T-cell (primary cell): ENCODE measurements at regions not wholly inside any gene's neighbourhood (a gene's known extent, or its start where the extent isn't known, plus 50 kb on each side); places are given as distances from the start of the nearest gene placed in this dataset.
"Not testable (repeated sequence)": the region's sequence is repeated elsewhere in the genome, so short reads cannot be mapped to it uniquely, and the experiment has no call there.

Experiments
- ATAC-seq, 4 experiments: fragments of 200-7000 bp in 3 of 4; fragments of 150-1000 bp in 1 of 4; cut with Tn5 transposase; replicated peaks in 1 of 4; 1 replicate in 3 of 4; 2 replicates in 1 of 4; pipeline ENCODE4 v1.10.0; 2021; ENCODE audit warnings: moderate library complexity in 3 of 4, mild to moderate bottlenecking in 2 of 4, moderate number of reproducible peaks in 1 of 4
- CTCF ChIA-PET, 2 donors: fragments of 300-600 bp; sonication (Branson Sonifier 250); formaldehyde crosslinking; loops; one replicate each; lab custom pipeline; 2022; ENCODE audit warnings: antibody characterized with exemption in 2 of 2; lab: Charles Lee
- POLR2A ChIA-PET, 2 donors: fragments of 300-600 bp; sonication (Branson Sonifier 250); formaldehyde crosslinking; loops; one replicate each; lab custom pipeline; 2022; ENCODE audit warnings: antibody characterized with exemption in 2 of 2; lab: Charles Lee
- DNase-seq, 35 experiments: peaks; one replicate each; pipeline versions ENCODE4 v3.0.0 to v3.0.0-alpha.2; 2013 to 2023
- H3K27ac ChIP-seq: one replicate; pipeline ENCODE4 v1.5.1; 2013; ENCODE audit warnings: low read length
- H3K27me3 ChIP-seq, 2 experiments: replicated peaks in 1 of 2; 1 replicate in 1 of 2; 2 replicates in 1 of 2; pipeline versions ENCODE4 v1.6.1 to v1.7.0; 2013; ENCODE audit warnings: low read length in 1 of 2, mixed read lengths in 1 of 2; ENCODE audit not compliant: control insufficient read depth in 2 of 2, insufficient read depth in 2 of 2; ENCODE audit errors: extremely low read depth in 1 of 2
- H3K36me3 ChIP-seq, 2 donors: 1 replicate in 1 of 2; 2 replicates in 1 of 2; pipeline versions ENCODE4 v1.6.1 to v1.7.0; 2013; ENCODE audit warnings: low read length in 1 of 2; ENCODE audit not compliant: control insufficient read depth in 2 of 2, insufficient read depth in 1 of 2; ENCODE audit errors: extremely low read depth in 1 of 2
- H3K4me1 ChIP-seq, 2 experiments: 1 replicate in 1 of 2; 2 replicates in 1 of 2; pipeline versions ENCODE4 v1.6.1 to v1.7.0; 2013; ENCODE audit warnings: low read length in 2 of 2, mixed read lengths in 1 of 2; ENCODE audit not compliant: insufficient read depth in 2 of 2, control insufficient read depth in 1 of 2; ENCODE audit errors: extremely low read depth in 1 of 2
- H3K4me3 ChIP-seq, 2 donors: 1 replicate in 1 of 2; 2 replicates in 1 of 2; pipeline versions ENCODE4 v1.5.1 to v1.7.0; 2013; ENCODE audit warnings: mild to moderate bottlenecking in 2 of 2, low read length in 1 of 2, moderate library complexity in 1 of 2; ENCODE audit not compliant: control insufficient read depth in 1 of 2; ENCODE audit errors: extremely low read depth in 1 of 2
- H3K9me3 ChIP-seq: 2 replicates; pipeline ENCODE4 v1.7.0; 2013
- H3K27ac Mint-ChIP-seq, 2 donors: one replicate each; pipeline ENCODE4 v1.8.0; 2020 to 2021; ENCODE audit warnings: mild to moderate bottlenecking in 2 of 2, mixed read lengths in 2 of 2
- H3K27me3 Mint-ChIP-seq, 2 donors: one replicate each; pipeline ENCODE4 v1.8.0; 2021 to 2022; ENCODE audit warnings: mixed read lengths in 2 of 2
- H3K36me3 Mint-ChIP-seq: one replicate; pipeline ENCODE4 v1.8.0; 2021; ENCODE audit warnings: mixed read lengths
- H3K4me1 Mint-ChIP-seq, 3 donors: one replicate each; pipeline ENCODE4 v1.8.0; 2020 to 2022; ENCODE audit warnings: mixed read lengths in 3 of 3, mild to moderate bottlenecking in 1 of 3
- H3K4me3 Mint-ChIP-seq, 3 donors: one replicate each; pipeline ENCODE4 v1.8.0; 2020 to 2022; ENCODE audit warnings: mild to moderate bottlenecking in 3 of 3, mixed read lengths in 3 of 3, moderate library complexity in 3 of 3
- H3K9me3 Mint-ChIP-seq, 3 donors: one replicate each; pipeline ENCODE4 v1.8.0; 2020 to 2022; ENCODE audit warnings: mixed read lengths in 3 of 3
- WGBS: methylation state at CpG from one replicate; pipeline ENCODE4 v1.1.5; 2013; ENCODE audit warnings: missing lambda C conversion rate; ENCODE audit not compliant: insufficient coverage; 5-methylcytosine and 5-hydroxymethylcytosine counted together

DNA sequence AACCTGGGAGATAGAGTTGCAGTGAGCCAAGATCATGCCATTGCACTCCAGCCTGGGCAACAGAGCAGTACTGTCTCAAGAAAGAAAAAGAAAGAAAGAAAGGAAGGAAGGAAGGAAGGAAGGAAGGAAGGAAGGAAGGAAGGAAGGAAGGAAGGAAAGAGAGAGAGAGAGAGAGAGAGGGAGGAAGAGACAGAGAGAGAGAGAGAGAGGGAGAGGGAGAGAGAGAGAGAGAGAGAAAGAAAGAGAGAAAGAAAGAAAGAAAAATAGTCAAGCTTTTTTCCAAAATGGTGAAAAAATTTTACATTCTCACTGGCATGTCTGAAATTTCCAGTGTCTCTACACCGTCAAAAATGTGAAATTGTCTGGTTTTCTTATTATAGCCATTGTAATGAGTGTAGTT lies 138.9 kb downstream of the OR13H1 start:
- H3K27me3 Mint-ChIP-seq, DNase-seq, H3K36me3 Mint-ChIP-seq, H3K4me1 Mint-ChIP-seq, H3K9me3 Mint-ChIP-seq, H3K9me3 ChIP-seq, H3K36me3 ChIP-seq, H3K4me3 Mint-ChIP-seq, CTCF ChIA-PET, H3K27ac ChIP-seq, H3K4me1 ChIP-seq, H3K27ac Mint-ChIP-seq, ATAC-seq, H3K27me3 ChIP-seq, H3K4me3 ChIP-seq: not testable (repeated sequence)
- WGBS: no CpG with 5 or more reads among the region's 1 CpG
- POLR2A ChIA-PET: interaction anchor here in 1 of 2 donors (0.7 kb wide), 1 partner anchor 35 kb away, joined by 6 read pairs; no protein-coding TSS in a partner anchor

DNA sequence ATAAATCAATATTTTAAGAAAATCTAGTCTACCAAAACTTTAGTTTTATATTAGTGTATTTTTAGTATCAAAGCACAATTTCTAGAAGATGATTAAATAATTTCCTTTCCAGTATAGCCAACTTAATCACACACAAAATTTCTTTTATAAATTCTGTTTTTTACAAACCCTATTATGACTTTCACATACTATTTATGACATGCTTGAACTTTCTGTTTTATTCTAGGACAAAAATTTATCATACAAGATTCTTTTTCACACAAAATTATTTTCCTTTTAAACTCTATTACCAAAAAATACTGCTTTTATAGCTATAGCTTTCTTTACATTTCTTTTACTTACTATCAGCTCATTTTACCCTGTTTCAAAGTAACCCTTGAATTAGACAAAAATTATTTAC lies 149.5 kb downstream of the OR13H1 start:
- CTCF ChIA-PET: no interaction called here
- no peak overlapping the region for H3K27ac Mint-ChIP-seq
- no peak overlapping the region for H3K4me3 ChIP-seq
- no peaks in the 10 kb centered on the region for H3K9me3 ChIP-seq
- ATAC-seq: no peak
- POLR2A ChIA-PET: no interaction called here
- H3K4me3 Mint-ChIP-seq: no peak overlapping the region
- no peaks in the 10 kb centered on the region for H3K36me3 ChIP-seq
- H3K4me1 ChIP-seq: no peaks in the 10 kb centered on the region
- peaks cover 0 to 27% of the 10 kb centered on the region in 2 donors for H3K27me3 Mint-ChIP-seq
- H3K9me3 Mint-ChIP-seq: no peaks in the 10 kb centered on the region
- H3K4me1 Mint-ChIP-seq: no peaks in the 10 kb centered on the region
- DNase-seq: no peak
- H3K27me3 ChIP-seq: no peaks in the 10 kb centered on the region
- H3K36me3 Mint-ChIP-seq: no peaks in the 10 kb centered on the region
- no peak overlapping the region for H3K27ac ChIP-seq

DNA sequence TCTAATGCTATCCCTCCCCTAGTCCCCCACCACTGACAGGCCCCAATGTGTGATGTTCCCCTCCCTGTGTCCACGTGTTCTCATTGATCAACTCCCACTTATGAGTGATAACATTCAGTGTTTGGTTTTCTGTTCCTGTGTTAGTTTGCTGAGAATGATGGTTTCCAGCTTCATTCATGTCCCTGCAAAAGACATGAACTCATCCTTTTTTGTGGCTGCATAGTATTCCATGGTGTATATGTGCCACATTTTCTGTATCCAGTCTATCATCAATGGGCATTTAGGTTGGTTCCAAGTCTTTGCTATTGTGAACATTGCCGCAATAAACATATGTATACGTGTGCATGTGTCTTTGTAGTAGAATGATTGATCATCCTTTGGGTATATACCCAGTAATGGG lies 153.1 kb downstream of the OR13H1 start:
- H3K27ac ChIP-seq, CTCF ChIA-PET, POLR2A ChIA-PET, H3K36me3 Mint-ChIP-seq, H3K4me3 Mint-ChIP-seq, H3K36me3 ChIP-seq, H3K9me3 Mint-ChIP-seq, ATAC-seq, H3K27me3 ChIP-seq, H3K4me1 Mint-ChIP-seq, H3K27ac Mint-ChIP-seq, H3K4me3 ChIP-seq, H3K4me1 ChIP-seq, DNase-seq, H3K9me3 ChIP-seq: not testable (repeated sequence)
- H3K27me3 Mint-ChIP-seq: peaks cover 0 to 19% of the 10 kb centered on the region in 2 donors
- WGBS: no CpG with 5 or more reads among the region's 3 CpGs

DNA sequence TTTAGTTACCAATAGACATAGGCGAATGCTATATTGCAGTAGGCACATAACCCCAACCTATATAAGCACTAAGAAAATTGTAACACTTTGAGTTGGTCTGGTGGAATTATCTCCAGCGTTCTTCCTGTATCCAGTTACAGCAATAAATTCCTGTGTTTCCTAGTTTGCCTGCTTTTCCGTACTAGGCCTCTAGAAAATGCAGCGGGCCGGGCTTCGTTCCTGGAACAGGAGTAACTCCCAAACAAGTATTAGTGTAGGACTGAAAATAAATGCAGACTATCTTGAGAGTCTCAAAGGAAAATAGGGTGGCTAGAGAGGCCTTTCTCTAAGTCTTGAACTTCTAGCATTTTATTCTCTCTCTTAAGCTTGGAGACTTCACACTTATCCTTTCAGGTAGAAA lies 159.8 kb downstream of the OR13H1 start:
- Histone ChIP-seq H3K4me1 (peaks cover 0 to 3% of the 10 kb centered on the region in 2 experiments), H3K4me3 (no peak overlapping the region), H3K9me3 (no peaks in the 10 kb centered on the region), H3K27ac (no peak overlapping the region), H3K27me3 (peaks cover 0 to 9% of the 10 kb centered on the region in 2 experiments), H3K36me3 (peaks cover 0 to 2% of the 10 kb centered on the region in 2 donors)
- CTCF ChIA-PET: no interaction called here
- H3K36me3 Mint-ChIP-seq: no peaks in the 10 kb centered on the region
- peak overlapping the region in 1 of 2 donors; percentile 94 for H3K27ac Mint-ChIP-seq
- peaks cover 0 to 2% of the 10 kb centered on the region in 2 donors for H3K27me3 Mint-ChIP-seq
- POLR2A ChIA-PET: no interaction called here
- peak overlapping the region in 2 of 3 donors; percentile 83 to 93 for H3K4me3 Mint-ChIP-seq
- no peak for DNase-seq
- ATAC-seq: no peak
- H3K9me3 Mint-ChIP-seq: no peaks in the 10 kb centered on the region
- no CpG with 5 or more reads among the region's 6 CpGs for WGBS
- H3K4me1 Mint-ChIP-seq: peaks cover 0 to 12% (median 0%) of the 10 kb centered on the region in 3 donors

DNA sequence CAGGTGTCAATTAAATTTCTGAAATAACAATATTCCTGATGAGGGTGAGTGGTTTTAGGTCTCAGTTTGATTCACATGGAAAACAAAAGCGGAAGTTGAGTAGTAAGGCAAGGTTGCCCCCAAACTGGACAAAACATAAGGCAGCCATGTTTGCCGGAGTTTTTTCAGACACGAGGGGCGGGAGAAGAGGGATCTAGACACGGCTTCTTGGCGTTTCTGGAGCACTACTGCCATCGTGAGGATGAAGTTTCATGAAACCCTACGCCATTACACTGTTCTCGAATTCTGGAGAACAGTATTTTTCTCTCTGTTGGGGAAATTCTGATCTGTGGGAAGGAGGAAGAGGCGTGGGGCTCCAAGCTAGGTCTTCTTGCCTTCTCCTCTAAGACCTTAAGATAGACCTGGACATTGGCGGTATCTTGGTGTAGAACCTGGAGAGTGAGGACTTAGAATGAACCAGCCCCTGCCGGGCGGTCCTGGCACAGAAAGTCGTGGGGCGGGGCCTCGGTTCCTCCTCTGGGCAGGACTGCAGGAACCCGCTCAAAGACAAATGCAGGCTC lies 160.3 kb downstream of the OR13H1 start:
- Histone ChIP-seq H3K9me3 (no peaks in the 10 kb centered on the region), H3K27me3 (peaks cover 0 to 9% of the 10 kb centered on the region in 2 experiments), H3K27ac (no peak overlapping the region), H3K4me3 (peak overlapping the region in 1 of 2 donors; percentile 77), H3K4me1 (peaks cover 0 to 3% of the 10 kb centered on the region in 2 experiments), H3K36me3 (peaks cover 0 to 2% of the 10 kb centered on the region in 2 donors)
- Mint-ChIP-seq H3K36me3 (no peaks in the 10 kb centered on the region), H3K27ac (peak overlapping the region in 1 of 2 donors; percentile 94), H3K4me1 (peaks cover 0 to 12% (median 0%) of the 10 kb centered on the region in 3 donors), H3K9me3 (no peaks in the 10 kb centered on the region), H3K27me3 (no peaks in the 10 kb centered on the region), H3K4me3 (peak overlapping the region in 2 of 3 donors; percentile 83 to 93)
- ChIA-PET CTCF (interaction anchor here in 1 of 2 donors (1.1 kb wide), 1 partner anchor 42 kb away, joined by 3 read pairs; no protein-coding TSS in a partner anchor), POLR2A (no interaction called here)
- 100% methylated on average over 2 of the region's 17 CpGs for WGBS
- DNase-seq: peak in 16 of 35 experiments; percentile 0 to 92 (median 87)
- ATAC-seq: peak in 2 of 4 experiments; percentile 72 to 73

DNA sequence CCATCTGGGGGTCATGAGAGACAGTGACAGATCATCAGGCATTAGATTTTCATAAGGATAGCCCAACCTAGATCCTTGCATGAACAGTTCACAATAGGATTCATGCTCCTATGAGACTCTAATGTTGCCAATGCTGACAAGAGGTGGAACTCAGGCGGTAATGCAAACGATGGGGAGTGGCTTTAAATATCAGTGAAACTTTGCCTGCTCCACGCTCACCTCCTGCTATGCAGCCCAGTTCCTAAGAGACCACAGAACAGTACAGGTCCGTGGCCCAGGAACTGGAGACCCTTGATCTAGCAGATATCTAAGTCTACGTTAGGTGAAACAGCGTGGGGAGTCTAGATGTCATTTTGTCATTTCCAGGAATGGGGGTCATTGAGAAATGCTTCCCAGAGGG lies 165.7 kb downstream of the OR13H1 start:
- no peaks in the 10 kb centered on the region for H3K9me3 ChIP-seq
- peaks cover 0 to 3% of the 10 kb centered on the region in 2 experiments for H3K4me1 ChIP-seq
- H3K27ac Mint-ChIP-seq: no peak overlapping the region
- no peaks in the 10 kb centered on the region for H3K27me3 ChIP-seq
- DNase-seq (no peak), ATAC-seq (no peak)
- H3K4me3 Mint-ChIP-seq: no peak overlapping the region
- H3K4me3 ChIP-seq: no peak overlapping the region
- H3K36me3 Mint-ChIP-seq: no peaks in the 10 kb centered on the region
- no peaks in the 10 kb centered on the region for H3K9me3 Mint-ChIP-seq
- ChIA-PET CTCF (no interaction called here), POLR2A (no interaction called here)
- no CpG with 5 or more reads among the region's 6 CpGs for WGBS
- peaks cover 0 to 15% (median 14%) of the 10 kb centered on the region in 3 donors for H3K4me1 Mint-ChIP-seq
- H3K36me3 ChIP-seq: no peaks in the 10 kb centered on the region
- H3K27ac ChIP-seq: no peak overlapping the region
- H3K27me3 Mint-ChIP-seq: no peaks in the 10 kb centered on the region
